IPS-15b (cell line): ENCODE measurements at regions not wholly inside any gene's neighbourhood (a gene's known extent, or its start where the extent isn't known, plus 50 kb on each side); places are given as distances from the start of the nearest gene placed in this dataset.

ENCODE experiments used
- H3K27me3 ChIP-seq: one replicate; pipeline ENCODE4 v1.6.1; 2013; ENCODE audit warnings: low read length; ENCODE audit not compliant: control insufficient read depth, insufficient read depth
- H3K36me3 ChIP-seq: one replicate; pipeline ENCODE4 v1.6.1; 2013; ENCODE audit warnings: low read length; ENCODE audit not compliant: control insufficient read depth, insufficient read depth
- H3K4me1 ChIP-seq: one replicate; pipeline ENCODE4 v1.6.1; 2013; ENCODE audit warnings: mild to moderate bottlenecking, low read length; ENCODE audit not compliant: control insufficient read depth, insufficient read depth
- H3K4me3 ChIP-seq: one replicate; pipeline ENCODE4 v1.5.1; 2013; ENCODE audit warnings: low read depth, low read length
- H3K9ac ChIP-seq: one replicate; pipeline ENCODE4 v1.6.1; 2013; ENCODE audit warnings: low read depth, mild to moderate bottlenecking, low read length
- H3K9me3 ChIP-seq: one replicate; pipeline ENCODE4 v1.6.1; 2013; ENCODE audit warnings: mild to moderate bottlenecking, low read length; ENCODE audit not compliant: control insufficient read depth, insufficient read depth

GRCh38 chr10:64486149-64486548 is 964.9 kb downstream of the REEP3 start:
- H3K4me3 ChIP-seq, result no peak overlapping the region
- no peaks in the 10 kb centered on the region for H3K9me3 ChIP-seq
- no peaks in the 10 kb centered on the region for H3K36me3 ChIP-seq
- no peaks in the 10 kb centered on the region for H3K4me1 ChIP-seq
- H3K27me3 ChIP-seq, result no peaks in the 10 kb centered on the region
- no peak overlapping the region for H3K9ac ChIP-seq

- H3K9me3 ChIP-seq, result no peaks in the 10 kb centered on the region
- H3K4me1 ChIP-seq, result no peaks in the 10 kb centered on the region
- H3K27me3 ChIP-seq, result no peaks in the 10 kb centered on the region
- no peak overlapping the region for H3K9ac ChIP-seq
- no peak overlapping the region for H3K4me3 ChIP-seq
- H3K36me3 ChIP-seq, result no peaks in the 10 kb centered on the region
These were observed 965.7 kb downstream of the REEP3 start for GRCh38 chr10:64486901-64487300.

GRCh38 chr10:64494901-64495300 is 973.7 kb downstream of the REEP3 start:
- no peaks in the 10 kb centered on the region for H3K9me3 ChIP-seq

GRCh38 chr10:64497306-64497705 is 976.1 kb downstream of the REEP3 start:
- Histone ChIP-seq H3K27me3 (no peaks in the 10 kb centered on the region), H3K4me3 (no peak overlapping the region), H3K4me1 (no peaks in the 10 kb centered on the region), H3K9me3 (no peaks in the 10 kb centered on the region), H3K36me3 (no peaks in the 10 kb centered on the region), H3K9ac (no peak overlapping the region)

More at GRCh38 chr10:64494901-64495300, 973.7 kb downstream of the REEP3 start:
- no peaks in the 10 kb centered on the region for H3K36me3 ChIP-seq
- H3K9ac ChIP-seq, result no peak overlapping the region
- H3K4me1 ChIP-seq, result no peaks in the 10 kb centered on the region
- no peaks in the 10 kb centered on the region for H3K27me3 ChIP-seq
- no peak overlapping the region for H3K4me3 ChIP-seq

- Histone ChIP-seq H3K27me3 (no peaks in the 10 kb centered on the region), H3K9me3 (no peaks in the 10 kb centered on the region), H3K4me3 (no peak overlapping the region), H3K36me3 (no peaks in the 10 kb centered on the region), H3K4me1 (no peaks in the 10 kb centered on the region), H3K9ac (no peak overlapping the region)
These were observed 980.6 kb downstream of the REEP3 start for GRCh38 chr10:64501807-64502206.

GRCh38 chr10:64502936-64503335 is 981.7 kb downstream of the REEP3 start:
- H3K9ac ChIP-seq, result no peak overlapping the region
- H3K27me3 ChIP-seq, result no peaks in the 10 kb centered on the region
- no peaks in the 10 kb centered on the region for H3K4me1 ChIP-seq
- no peaks in the 10 kb centered on the region for H3K36me3 ChIP-seq
- H3K4me3 ChIP-seq, result no peak overlapping the region
- H3K9me3 ChIP-seq, result no peaks in the 10 kb centered on the region

- Histone ChIP-seq H3K4me3 (no peak overlapping the region), H3K27me3 (no peaks in the 10 kb centered on the region), H3K9me3 (no peaks in the 10 kb centered on the region), H3K4me1 (no peaks in the 10 kb centered on the region), H3K36me3 (no peaks in the 10 kb centered on the region), H3K9ac (no peak overlapping the region)
These were observed 982.2 kb downstream of the REEP3 start for GRCh38 chr10:64503429-64503828.

GRCh38 chr10:64505501-64505900 is 984.3 kb downstream of the REEP3 start:
- no peaks in the 10 kb centered on the region for H3K4me1 ChIP-seq
- H3K27me3 ChIP-seq, result no peaks in the 10 kb centered on the region
- no peak overlapping the region for H3K4me3 ChIP-seq
- H3K36me3 ChIP-seq, result no peaks in the 10 kb centered on the region
- H3K9me3 ChIP-seq, result no peaks in the 10 kb centered on the region
- no peak overlapping the region for H3K9ac ChIP-seq

- Histone ChIP-seq H3K4me1 (no peaks in the 10 kb centered on the region), H3K4me3 (no peak overlapping the region), H3K9ac (no peak overlapping the region), H3K27me3 (no peaks in the 10 kb centered on the region), H3K9me3 (no peaks in the 10 kb centered on the region), H3K36me3 (no peaks in the 10 kb centered on the region)
These were observed 985.8 kb downstream of the REEP3 start for GRCh38 chr10:64506963-64507362.

GRCh38 chr10:64507651-64508028 is 986.4 kb downstream of the REEP3 start:
- no peaks in the 10 kb centered on the region for H3K36me3 ChIP-seq
- H3K9ac ChIP-seq, result no peak overlapping the region
- H3K9me3 ChIP-seq, result no peaks in the 10 kb centered on the region
- H3K4me3 ChIP-seq, result no peak overlapping the region
- H3K4me1 ChIP-seq, result no peaks in the 10 kb centered on the region
- H3K27me3 ChIP-seq, result no peaks in the 10 kb centered on the region

GRCh38 chr10:64508029-64508661 is 986.9 kb downstream of the REEP3 start:
- no peaks in the 10 kb centered on the region for H3K9me3 ChIP-seq
- H3K36me3 ChIP-seq, result no peaks in the 10 kb centered on the region
- no peaks in the 10 kb centered on the region for H3K4me1 ChIP-seq
- no peak overlapping the region for H3K9ac ChIP-seq
- no peaks in the 10 kb centered on the region for H3K27me3 ChIP-seq
- H3K4me3 ChIP-seq, result no peak overlapping the region

- no peaks in the 10 kb centered on the region for H3K36me3 ChIP-seq
- H3K4me1 ChIP-seq, result no peaks in the 10 kb centered on the region
- no peaks in the 10 kb centered on the region for H3K9me3 ChIP-seq
- no peak overlapping the region for H3K9ac ChIP-seq
- H3K27me3 ChIP-seq, result no peaks in the 10 kb centered on the region
- H3K4me3 ChIP-seq, result no peak overlapping the region
These were observed 994.9 kb downstream of the REEP3 start for GRCh38 chr10:64515970-64516699.
